ENCODE measurements at regions not wholly inside any gene's neighbourhood (a gene's known extent, or its start where the extent isn't known, plus 50 kb on each side); places are given as distances from the start of the nearest gene placed in this dataset.

GRCh38 chr3:31008994-31009393 lies 114.5 kb upstream of the GADL1 start:
- DNase-seq, result peak; percentile 13

- no peak for DNase-seq
Observed at GRCh38 chr3:31009881-31010280, 115.4 kb upstream of the GADL1 start.

- peak; percentile 50 for DNase-seq
Observed at GRCh38 chr3:31010491-31010890, 116.0 kb upstream of the GADL1 start.

- no peak for DNase-seq
Observed at GRCh38 chr3:31011380-31011779, 116.9 kb upstream of the GADL1 start.

GRCh38 chr3:31013090-31013489 lies 118.6 kb upstream of the GADL1 start:
- DNase-seq, result no peak

- no peak for DNase-seq
Observed at GRCh38 chr3:31013843-31014242, 119.4 kb upstream of the GADL1 start.

GRCh38 chr3:31014317-31015040 lies 120.0 kb upstream of the GADL1 start:
- DNase-seq, result peak; percentile 30

GRCh38 chr3:31016196-31016595 lies 121.7 kb upstream of the GADL1 start:
- no peak for DNase-seq

GRCh38 chr3:31022716-31023115 lies 128.3 kb upstream of the GADL1 start:
- DNase-seq, result no peak

- no peak for DNase-seq
Observed at GRCh38 chr3:31025541-31025940, 131.1 kb upstream of the GADL1 start.

GRCh38 chr3:31027191-31027761 lies 132.8 kb upstream of the GADL1 start:
- DNase-seq, result no peak

- DNase-seq, result no peak
Observed at GRCh38 chr3:31027914-31028313, 133.5 kb upstream of the GADL1 start.

- no peak for DNase-seq
Observed at GRCh38 chr3:31028766-31029165, 134.3 kb upstream of the GADL1 start.

- no peak for DNase-seq
Observed at GRCh38 chr3:31029706-31030105, 135.2 kb upstream of the GADL1 start.

GRCh38 chr3:31035681-31036080 lies 141.2 kb upstream of the GADL1 start:
- DNase-seq, result no peak

- DNase-seq, result no peak
Observed at GRCh38 chr3:31038086-31038739, 143.8 kb upstream of the GADL1 start.

GRCh38 chr3:31039145-31039544 lies 144.7 kb upstream of the GADL1 start:
- peak; percentile 50 for DNase-seq

GRCh38 chr3:31041161-31041978 lies 146.9 kb upstream of the GADL1 start:
- DNase-seq, result peak; percentile 77

- peak; percentile 12 for DNase-seq
Observed at GRCh38 chr3:31043184-31043819, 148.8 kb upstream of the GADL1 start.

GRCh38 chr3:31047673-31048072 lies 153.2 kb upstream of the GADL1 start:
- no peak for DNase-seq

- no peak for DNase-seq
Observed at GRCh38 chr3:31048143-31048542, 153.7 kb upstream of the GADL1 start.

GRCh38 chr3:31050296-31050695 lies 155.8 kb upstream of the GADL1 start:
- no peak for DNase-seq

- no peak for DNase-seq
Observed at GRCh38 chr3:31051226-31051625, 156.8 kb upstream of the GADL1 start.

All from fibroblast of skin of back (primary cell).